Adrenal gland (tissue), 9 donors: ENCODE measurements at regions not wholly inside any gene's neighbourhood (a gene's known extent, or its start where the extent isn't known, plus 50 kb on each side); places are given as distances from the start of the nearest gene placed in this dataset.
"Not testable (repeated sequence)": the region's sequence is repeated elsewhere in the genome, so short reads cannot be mapped to it uniquely, and the experiment has no call there.

Experiments used
- DNase-seq, 7 donors: peaks; one replicate each; pipeline ENCODE4 v3.0.0-alpha.2; 2019 to 2020
- H3K27ac ChIP-seq, 5 donors: fragments of 200-600 bp; sonication (generic) in 4 of 5; 1 replicate in 3 of 5; 2 replicates in 2 of 5; pipeline versions ENCODE4 v1.5.1 to v1.8.0; 2016 to 2020; ENCODE audit warnings: mild to moderate bottlenecking in 1 of 5
- H3K27me3 ChIP-seq: fragments of 200-600 bp; 2 replicates; pipeline ENCODE4 v1.8.0; 2021
- H3K36me3 ChIP-seq, 2 donors: fragments of 200-600 bp; replicated peaks in 1 of 2; 1 replicate in 1 of 2; 2 replicates in 1 of 2; pipeline versions ENCODE4 v1.5.1 to v1.8.0; 2018 to 2022
- H3K4me1 ChIP-seq, 2 donors: fragments of 200-600 bp; replicated peaks in 1 of 2; 1 replicate in 1 of 2; 2 replicates in 1 of 2; pipeline versions ENCODE4 v1.5.1 to v1.8.0; 2018 to 2021
- H3K4me3 ChIP-seq, 4 donors: fragments of 200-600 bp; sonication (generic) in 3 of 4; one replicate each; pipeline ENCODE4 v1.5.1; 2016 to 2018
- H3K9me3 ChIP-seq, 3 donors: fragments of 200-600 bp; sonication (generic) in 1 of 3; replicated peaks in 1 of 3; 1 replicate in 2 of 3; 2 replicates in 1 of 3; pipeline versions ENCODE4 v1.5.1 to v1.8.0; 2016 to 2021
- CTCF ChIP-seq, 6 experiments: fragments of 450-650 bp in 4 of 6; fragments of 200-600 bp in 2 of 6; sonication (generic) in 1 of 6; IDR thresholded peaks; 1 replicate in 5 of 6; 2 replicates in 1 of 6; pipeline versions ENCODE4 v1.5.1 to v1.8.0; 2016 to 2021; ENCODE audit warnings: antibody characterized with exemption in 6 of 6, mild to moderate bottlenecking in 2 of 6, moderate library complexity in 1 of 6
- POLR2A ChIP-seq, 2 donors: fragments of 450-650 bp; IDR thresholded peaks; one replicate each; pipeline ENCODE4 v1.6.1; 2017; ENCODE audit warnings: antibody characterized with exemption in 2 of 2, mild to moderate bottlenecking in 2 of 2, moderate library complexity in 1 of 2
- WGBS, 4 donors: extraction: QIAGEN DNeasy Blood & Tissue Kit in 2 of 4; methylation state at CpG; one replicate each; pipeline versions ENCODE4 v1.1.5 to v1.1.7; 2013 to 2017; 5-methylcytosine and 5-hydroxymethylcytosine counted together
- intact Hi-C, 2 donors: fragments of 100-400 bp; cut with DNase I; formaldehyde crosslinking; loops; one replicate each; pipeline versions ENCODE4 v1.14.1 to v1.15.0; 2022 to 2023
- donor health status: healthy with polysubstance abuse.
- donor health status: Bipolar disorder and iron deficiency.
- donor health status: DM: yes; HTN: yes; CAD: no.
- donor health status: DM: no; HTN: no; CAD: no.
- donor health status: DM: no; HTN: no; CAD: no.

GRCh38 chr13:44833626-44834025 lies 155.6 kb downstream of the NUFIP1 start:
- Histone ChIP-seq H3K4me1 (no peaks in the 10 kb centered on the region), H3K36me3 (no peaks in the 10 kb centered on the region), H3K9me3 (no peaks in the 10 kb centered on the region), H3K27me3 (no peaks in the 10 kb centered on the region), H3K4me3 (no peak overlapping the region), H3K27ac (no peak overlapping the region)
- intact Hi-C loops, result no loop called here
- DNase-seq, result no peak
- TF ChIP-seq CTCF (IDR thresholded peaks at IDR 0.05) (no peak), POLR2A (IDR thresholded peaks at IDR 0.05) (no peak)
- WGBS, 4 donors, result 89 to 97% (median 95%) methylated on average over 7 of the region's 7 CpGs

- Histone ChIP-seq H3K27ac (no peak overlapping the region), H3K4me3 (no peak overlapping the region), H3K36me3 (no peaks in the 10 kb centered on the region), H3K9me3 (no peaks in the 10 kb centered on the region), H3K4me1 (no peaks in the 10 kb centered on the region), H3K27me3 (no peaks in the 10 kb centered on the region)
- intact Hi-C loops, result no loop called here
- 83 to 87% (median 86%) methylated on average over 4 of the region's 4 CpGs for WGBS, 4 donors
- TF ChIP-seq POLR2A (IDR thresholded peaks at IDR 0.05) (no peak), CTCF (IDR thresholded peaks at IDR 0.05) (no peak)
- DNase-seq, result no peak
These were observed 156.1 kb downstream of the NUFIP1 start for GRCh38 chr13:44833139-44833538.

- DNase-seq, result no peak
- Histone ChIP-seq H3K4me1 (no peaks in the 10 kb centered on the region), H3K9me3 (no peaks in the 10 kb centered on the region), H3K4me3 (no peak overlapping the region), H3K27ac (no peak overlapping the region), H3K27me3 (no peaks in the 10 kb centered on the region), H3K36me3 (no peaks in the 10 kb centered on the region)
- 90 to 93% (median 92%) methylated on average over 9 to 11 of the region's 11 CpGs for WGBS, 4 donors
- intact Hi-C loops, result no loop called here
- no peak for TF ChIP-seq POLR2A (IDR thresholded peaks at IDR 0.05)
- TF ChIP-seq CTCF (IDR thresholded peaks at IDR 0.05), result no peak
These were observed 162.5 kb downstream of the NUFIP1 start for GRCh38 chr13:44826591-44827350.

GRCh38 chr13:44825953-44826352 lies 163.3 kb downstream of the NUFIP1 start:
- H3K36me3 ChIP-seq, result no peaks in the 10 kb centered on the region
- 88 to 92% (median 92%) methylated on average over 5 of the region's 5 CpGs for WGBS, 4 donors

GRCh38 chr13:44823555-44823954 lies 165.7 kb downstream of the NUFIP1 start:
- intact Hi-C loops, H3K4me1 ChIP-seq, H3K36me3 ChIP-seq, H3K9me3 ChIP-seq, H3K4me3 ChIP-seq, H3K27me3 ChIP-seq, DNase-seq, H3K27ac ChIP-seq: not testable (repeated sequence)
- whole genome bisulfite sequencing, 4 donors, result 94 to 97% (median 96%) methylated on average over 7 of the region's 7 CpGs

More at GRCh38 chr13:44825953-44826352, 163.3 kb downstream of the NUFIP1 start:
- Histone ChIP-seq H3K9me3 (no peaks in the 10 kb centered on the region), H3K4me1 (no peaks in the 10 kb centered on the region), H3K27ac (no peak overlapping the region), H3K27me3 (no peaks in the 10 kb centered on the region), H3K4me3 (no peak overlapping the region)
- no peak for TF ChIP-seq POLR2A (IDR thresholded peaks at IDR 0.05)
- no peak for TF ChIP-seq CTCF (IDR thresholded peaks at IDR 0.05)
- no peak for DNase-seq
- intact Hi-C loops, result no loop called here
